ENCODE measurements at regions not wholly inside any gene's neighbourhood (a gene's known extent, or its start where the extent isn't known, plus 50 kb on each side); places are given as distances from the start of the nearest gene placed in this dataset.

GRCh38 chr13:47004540-47004939 is 107.7 kb upstream of the HTR2A start:
- no peak for DNase-seq (ENCODE audit: low read depth, low spot score)
- H3K4me3 ChIP-seq (ENCODE audit: low read length) = no peak overlapping the region

GRCh38 chr13:47004027-47004426 is 107.2 kb upstream of the HTR2A start:
- no peak overlapping the region for H3K4me3 ChIP-seq (ENCODE audit: low read length)
- no peak for DNase-seq (ENCODE audit: low read depth, low spot score)

GRCh38 chr13:47000165-47000564 is 103.3 kb upstream of the HTR2A start:
- no peak for DNase-seq (ENCODE audit: low read depth, low spot score)
- H3K4me3 ChIP-seq (ENCODE audit: low read length) = no peak overlapping the region

GRCh38 chr13:46996316-46997030 is 99.6 kb upstream of the HTR2A start:
- no peak overlapping the region for H3K4me3 ChIP-seq (ENCODE audit: low read length)

GRCh38 chr13:46995874-46996273 is 99.0 kb upstream of the HTR2A start:
- H3K4me3 ChIP-seq (ENCODE audit: low read length) = no peak overlapping the region
- DNase-seq (ENCODE audit: low read depth, low spot score) = no peak

More at GRCh38 chr13:46996316-46997030, 99.6 kb upstream of the HTR2A start:
- DNase-seq (ENCODE audit: low read depth, low spot score) = no peak

GRCh38 chr13:46994492-46994891 is 97.6 kb upstream of the HTR2A start:
- no peak for DNase-seq (ENCODE audit: low read depth, low spot score)
- no peak overlapping the region for H3K4me3 ChIP-seq (ENCODE audit: low read length)

- H3K4me3 ChIP-seq (ENCODE audit: low read length) = no peak overlapping the region
- peak; percentile 39 for DNase-seq (ENCODE audit: low read depth, low spot score)
Measured at GRCh38 chr13:46992383-46992952, 95.6 kb upstream of the HTR2A start.

- H3K4me3 ChIP-seq (ENCODE audit: low read length) = no peak overlapping the region
- DNase-seq (ENCODE audit: low read depth, low spot score) = no peak
Measured at GRCh38 chr13:46983881-46984280, 87.0 kb upstream of the HTR2A start.

GRCh38 chr13:46982856-46983582 is 86.2 kb upstream of the HTR2A start:
- no peak overlapping the region for H3K4me3 ChIP-seq (ENCODE audit: low read length)
- peak; percentile 11 for DNase-seq (ENCODE audit: low read depth, low spot score)

GRCh38 chr13:46975173-46975572 is 78.3 kb upstream of the HTR2A start:
- H3K4me3 ChIP-seq (ENCODE audit: low read length) = no peak overlapping the region
- no peak for DNase-seq (ENCODE audit: low read depth, low spot score)

GRCh38 chr13:46968450-46968849 is 71.6 kb upstream of the HTR2A start:
- no peak overlapping the region for H3K4me3 ChIP-seq (ENCODE audit: low read length)
- no peak for DNase-seq (ENCODE audit: low read depth, low spot score)

GRCh38 chr13:46964789-46965527 is 68.1 kb upstream of the HTR2A start:
- no peak overlapping the region for H3K4me3 ChIP-seq (ENCODE audit: low read length)
- no peak for DNase-seq (ENCODE audit: low read depth, low spot score)

- DNase-seq (ENCODE audit: low read depth, low spot score) = no peak
- H3K4me3 ChIP-seq (ENCODE audit: low read length) = no peak overlapping the region
Measured at GRCh38 chr13:46963904-46964303, 67.1 kb upstream of the HTR2A start.

GRCh38 chr13:46962281-46962941 is 65.6 kb upstream of the HTR2A start:
- no peak for DNase-seq (ENCODE audit: low read depth, low spot score)
- no peak overlapping the region for H3K4me3 ChIP-seq (ENCODE audit: low read length)

GRCh38 chr13:46961719-46962118 is 64.9 kb upstream of the HTR2A start:
- no peak for DNase-seq (ENCODE audit: low read depth, low spot score)
- no peak overlapping the region for H3K4me3 ChIP-seq (ENCODE audit: low read length)

- DNase-seq (ENCODE audit: low read depth, low spot score) = no peak
Measured at GRCh38 chr13:46953941-46954340, 57.1 kb upstream of the HTR2A start.

GRCh38 chr13:46953331-46953730 is 56.5 kb upstream of the HTR2A start:
- no peak for DNase-seq (ENCODE audit: low read depth, low spot score)
- H3K4me3 ChIP-seq (ENCODE audit: low read length) = no peak overlapping the region

More at GRCh38 chr13:46953941-46954340, 57.1 kb upstream of the HTR2A start:
- H3K4me3 ChIP-seq (ENCODE audit: low read length) = no peak overlapping the region

GRCh38 chr13:46951516-46951915 is 54.7 kb upstream of the HTR2A start:
- H3K4me3 ChIP-seq (ENCODE audit: low read length) = no peak overlapping the region
- no peak for DNase-seq (ENCODE audit: low read depth, low spot score)

- DNase-seq (ENCODE audit: low read depth, low spot score) = no peak
- H3K4me3 ChIP-seq (ENCODE audit: low read length) = no peak overlapping the region
Measured at GRCh38 chr13:46949211-46949610, 52.4 kb upstream of the HTR2A start.
